ENCODE measurements at regions not wholly inside any gene's neighbourhood (a gene's known extent, or its start where the extent isn't known, plus 50 kb on each side); places are given as distances from the start of the nearest gene placed in this dataset.

DNA sequence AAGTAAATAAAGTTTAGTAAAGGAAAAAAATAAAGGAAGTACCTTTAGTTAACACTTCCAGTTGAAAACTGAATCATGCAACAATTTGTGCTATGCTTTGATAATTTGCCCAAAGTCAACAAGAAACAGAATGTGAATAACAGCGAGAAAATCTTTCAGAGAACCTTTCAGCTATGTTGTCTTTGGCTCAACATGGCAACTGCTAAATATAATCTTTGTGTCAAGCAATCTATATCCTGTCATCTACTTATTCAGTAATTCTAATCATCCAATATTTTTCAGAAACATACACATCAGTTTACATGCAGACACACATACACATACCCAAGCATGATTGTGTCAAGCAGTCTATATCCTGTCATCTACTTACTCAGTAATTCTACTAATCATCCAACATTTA is 136.0 kb upstream of the PABPC4L start:
- H3K4me1 ChIP-seq: 0 out of 2 replicates have a peak, but pooled peaks cover 3% of the 10 kb centered on the region
- H3K27me3 ChIP-seq: no peaks in the 10 kb centered on the region
- H3K4me3 ChIP-seq (ENCODE audit: low read depth, low read length): no peak overlapping the region
- H3K36me3 ChIP-seq: no peaks in the 10 kb centered on the region
- no peaks in the 10 kb centered on the region for H3K9me3 ChIP-seq
- TF ChIP-seq, protein P1, sequence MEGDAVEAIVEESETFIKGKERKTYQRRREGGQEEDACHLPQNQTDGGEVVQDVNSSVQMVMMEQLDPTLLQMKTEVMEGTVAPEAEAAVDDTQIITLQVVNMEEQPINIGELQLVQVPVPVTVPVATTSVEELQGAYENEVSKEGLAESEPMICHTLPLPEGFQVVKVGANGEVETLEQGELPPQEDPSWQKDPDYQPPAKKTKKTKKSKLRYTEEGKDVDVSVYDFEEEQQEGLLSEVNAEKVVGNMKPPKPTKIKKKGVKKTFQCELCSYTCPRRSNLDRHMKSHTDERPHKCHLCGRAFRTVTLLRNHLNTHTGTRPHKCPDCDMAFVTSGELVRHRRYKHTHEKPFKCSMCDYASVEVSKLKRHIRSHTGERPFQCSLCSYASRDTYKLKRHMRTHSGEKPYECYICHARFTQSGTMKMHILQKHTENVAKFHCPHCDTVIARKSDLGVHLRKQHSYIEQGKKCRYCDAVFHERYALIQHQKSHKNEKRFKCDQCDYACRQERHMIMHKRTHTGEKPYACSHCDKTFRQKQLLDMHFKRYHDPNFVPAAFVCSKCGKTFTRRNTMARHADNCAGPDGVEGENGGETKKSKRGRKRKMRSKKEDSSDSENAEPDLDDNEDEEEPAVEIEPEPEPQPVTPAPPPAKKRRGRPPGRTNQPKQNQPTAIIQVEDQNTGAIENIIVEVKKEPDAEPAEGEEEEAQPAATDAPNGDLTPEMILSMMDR (IDR thresholded peaks at IDR 0.05; ENCODE audit: low read depth, low read length): no peak
- no peak for DNase-seq

DNA sequence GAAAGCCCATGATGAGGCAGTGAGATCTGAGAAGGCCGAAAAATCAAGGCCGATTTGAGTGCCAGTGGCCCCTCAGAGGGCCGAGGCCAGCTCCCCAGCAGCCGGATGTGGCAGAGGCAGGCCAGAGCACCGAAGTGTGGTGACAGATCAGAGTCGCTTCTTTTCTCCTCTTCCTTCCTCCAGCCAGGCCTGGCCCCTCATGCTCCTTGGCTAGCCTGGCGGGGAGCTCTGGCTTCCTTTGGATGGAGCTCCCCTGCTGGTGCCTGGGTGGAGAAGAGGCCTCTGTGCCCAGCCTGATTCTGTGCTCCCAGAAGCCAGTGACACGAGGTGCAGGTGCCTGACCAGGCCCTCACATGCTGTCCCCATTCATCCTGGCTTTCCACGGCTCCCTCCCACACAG is 127.2 kb upstream of the PABPC4L start:
- H3K36me3 ChIP-seq: no peaks in the 10 kb centered on the region
- H3K4me1 ChIP-seq: no peaks in the 10 kb centered on the region
- no peaks in the 10 kb centered on the region for H3K27me3 ChIP-seq
- TF ChIP-seq, protein P1 (IDR thresholded peaks at IDR 0.05; ENCODE audit: low read depth, low read length): no peak
- H3K4me3 ChIP-seq (ENCODE audit: low read depth, low read length): no peak overlapping the region
- no peaks in the 10 kb centered on the region for H3K9me3 ChIP-seq
- DNase-seq: no peak

DNA sequence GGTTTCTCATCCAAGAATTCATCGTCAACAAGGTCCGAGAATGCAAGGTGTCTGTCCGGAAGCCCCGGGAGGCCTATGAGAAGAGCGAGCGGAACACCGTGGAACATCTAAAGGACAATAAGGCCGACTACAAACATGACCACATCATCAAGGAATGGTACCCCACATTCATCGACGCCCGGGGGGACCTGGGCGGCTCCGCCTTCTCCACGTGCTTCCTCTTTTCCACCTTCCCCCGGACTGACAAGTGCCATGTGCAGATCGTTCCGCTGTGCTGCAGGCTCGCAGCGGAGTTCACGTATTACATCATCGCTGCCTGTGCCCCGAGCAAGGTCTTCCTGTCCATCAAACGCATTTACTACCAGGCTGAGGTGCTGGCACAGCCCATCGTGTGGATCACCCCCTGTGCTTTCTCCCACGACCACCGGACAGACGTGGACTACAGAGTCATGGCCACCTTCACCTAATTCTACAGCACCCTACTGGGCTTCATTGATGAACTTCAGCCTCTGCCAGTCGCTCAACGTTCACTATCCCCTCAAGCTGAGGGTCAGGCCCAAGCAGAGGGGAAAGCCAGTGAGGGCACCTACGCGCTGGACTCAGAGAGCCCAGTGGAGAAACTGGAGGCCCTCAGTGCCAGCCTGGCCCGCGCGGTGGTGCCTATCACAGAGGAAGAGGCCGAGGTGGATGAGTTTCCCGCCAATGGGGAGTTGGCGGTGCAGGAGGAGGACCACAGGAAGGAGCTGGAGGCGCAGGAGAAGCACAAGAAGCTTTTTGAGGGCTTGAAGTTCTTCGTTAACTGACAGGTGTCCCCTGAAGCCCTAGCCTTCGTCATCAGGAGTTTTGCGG is 125.9 kb upstream of the PABPC4L start:
- no peak for DNase-seq
- H3K9me3 ChIP-seq: no peaks in the 10 kb centered on the region
- TF ChIP-seq, protein P1 (IDR thresholded peaks at IDR 0.05; ENCODE audit: low read depth, low read length): no peak
- H3K36me3 ChIP-seq: no peaks in the 10 kb centered on the region
- H3K4me3 ChIP-seq (ENCODE audit: low read depth, low read length): no peak overlapping the region
- no peaks in the 10 kb centered on the region for H3K4me1 ChIP-seq
- no peaks in the 10 kb centered on the region for H3K27me3 ChIP-seq

DNA sequence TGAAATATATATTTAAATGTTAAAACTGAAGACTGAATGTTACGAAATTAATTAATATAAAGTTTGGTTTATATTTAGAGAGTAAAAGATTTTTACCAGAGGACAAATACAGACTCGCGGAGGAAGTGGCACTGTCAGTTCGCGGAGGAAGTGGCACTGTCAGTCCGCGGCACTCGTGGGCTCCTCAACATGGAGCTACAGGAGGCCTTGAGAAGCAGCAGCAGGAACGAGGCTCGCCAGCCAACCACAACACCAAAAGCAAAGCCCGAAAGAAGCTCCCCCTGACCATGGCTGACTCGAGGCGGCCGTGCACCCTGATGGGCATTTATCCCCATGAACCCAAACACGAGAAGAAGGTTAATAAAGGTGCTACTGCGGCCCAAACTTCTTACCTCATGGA is 125.3 kb upstream of the PABPC4L start:
- TF ChIP-seq, protein P1 (IDR thresholded peaks at IDR 0.05; ENCODE audit: low read depth, low read length): no peak
- no peak for DNase-seq
- Histone ChIP-seq H3K4me3 (ENCODE audit: low read depth, low read length) (no peak overlapping the region), H3K36me3 (no peaks in the 10 kb centered on the region), H3K27me3 (no peaks in the 10 kb centered on the region), H3K9me3 (no peaks in the 10 kb centered on the region), H3K4me1 (no peaks in the 10 kb centered on the region)

DNA sequence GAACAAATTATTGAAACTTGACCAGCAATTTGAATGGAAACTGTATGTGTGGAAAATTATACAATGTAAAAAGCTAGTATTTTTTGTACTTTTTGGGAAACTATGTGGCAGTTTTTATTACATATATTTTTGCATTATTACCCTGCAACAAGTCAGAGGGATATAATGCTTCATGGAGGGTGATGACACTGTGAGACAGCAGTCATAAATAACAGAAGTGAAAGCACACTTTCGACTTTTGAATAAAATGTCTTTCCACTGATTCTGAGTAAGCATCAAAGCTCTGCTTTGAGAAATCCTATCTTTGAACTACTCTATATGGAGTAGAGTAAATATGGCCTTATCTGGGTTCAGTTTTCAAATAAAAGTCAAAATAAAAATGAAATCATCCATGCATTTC is 122.6 kb upstream of the PABPC4L start:
- no peak for DNase-seq
- H3K9me3 ChIP-seq: no peaks in the 10 kb centered on the region
- no peaks in the 10 kb centered on the region for H3K36me3 ChIP-seq
- no peak overlapping the region for H3K4me3 ChIP-seq (ENCODE audit: low read depth, low read length)
- H3K27me3 ChIP-seq: no peaks in the 10 kb centered on the region
- TF ChIP-seq, protein P1 (IDR thresholded peaks at IDR 0.05; ENCODE audit: low read depth, low read length): no peak
- no peaks in the 10 kb centered on the region for H3K4me1 ChIP-seq

DNA sequence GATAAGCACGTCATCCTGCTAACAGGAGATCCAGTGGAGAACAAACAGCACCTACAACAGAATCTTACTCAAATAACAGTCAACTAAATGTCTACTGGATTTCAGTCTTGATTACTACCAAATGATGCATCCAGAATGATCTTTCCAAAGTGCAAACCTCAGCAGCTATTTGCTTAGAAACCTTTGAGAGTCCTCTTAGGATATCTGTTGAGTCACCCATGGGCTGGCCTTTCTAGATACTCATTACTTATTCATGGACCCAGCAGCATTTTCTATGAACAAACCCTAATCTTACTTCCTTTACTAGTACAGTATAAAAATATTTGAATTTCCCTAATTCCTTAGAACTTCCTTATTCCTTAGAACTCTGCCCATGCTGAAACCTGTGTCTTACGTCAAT is 118.5 kb upstream of the PABPC4L start:
- TF ChIP-seq, protein P1 (IDR thresholded peaks at IDR 0.05; ENCODE audit: low read depth, low read length): no peak
- DNase-seq: no peak
- no peak overlapping the region for H3K4me3 ChIP-seq (ENCODE audit: low read depth, low read length)
- H3K36me3 ChIP-seq: no peaks in the 10 kb centered on the region
- no peaks in the 10 kb centered on the region for H3K4me1 ChIP-seq
- no peaks in the 10 kb centered on the region for H3K9me3 ChIP-seq
- no peaks in the 10 kb centered on the region for H3K27me3 ChIP-seq

Data from BE2C (cell line).